ENCODE measurements at regions not wholly inside any gene's neighbourhood (a gene's known extent, or its start where the extent isn't known, plus 50 kb on each side); places are given as distances from the start of the nearest gene placed in this dataset.

DNA sequence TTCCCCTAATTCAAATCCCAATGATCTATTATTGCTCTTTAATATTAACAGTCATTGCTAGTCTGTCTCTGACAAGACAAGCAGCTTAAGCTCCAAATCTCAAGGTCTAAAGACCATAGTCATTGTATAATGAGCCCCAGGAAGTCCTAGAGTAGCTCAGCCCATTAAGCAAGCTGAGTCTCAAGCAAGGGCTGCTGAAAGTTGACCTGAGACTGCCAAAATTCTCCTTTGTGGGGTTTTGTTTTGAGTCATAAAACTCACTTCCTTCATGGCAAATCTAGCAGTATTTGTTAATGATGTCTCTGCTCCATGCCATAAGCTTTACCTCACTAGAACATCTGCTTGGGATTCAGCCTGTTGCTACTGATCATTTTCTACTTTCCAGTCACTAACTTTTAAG, 313.2 kb downstream of the ANTXR2 start:
- TF ChIP-seq POLR2AphosphoS5 (IDR thresholded peaks at IDR 0.05; ENCODE audit: low read depth, low read length), result no peak
- 0 out of 2 replicates have a peak, but pooled peaks have one; percentile 21 for TF ChIP-seq SPI1 (IDR thresholded peaks at IDR 0.05; ENCODE audit: low read depth, low read length)
- no peak for TF ChIP-seq POLR2A (IDR thresholded peaks at IDR 0.05; ENCODE audit: low read depth, low read length)
- no peak for TF ChIP-seq POU2F2 (IDR thresholded peaks at IDR 0.05; ENCODE audit: low read depth, low read length)
